AG09319 (cell line): ENCODE measurements at regions not wholly inside any gene's neighbourhood (a gene's known extent, or its start where the extent isn't known, plus 50 kb on each side); places are given as distances from the start of the nearest gene placed in this dataset.
"Not testable (repeated sequence)": the region's sequence is repeated elsewhere in the genome, so short reads cannot be mapped to it uniquely, and the experiment has no call there.

Experiments
- DNase-seq: peaks from one replicate; pipeline ENCODE4 v3.0.0-alpha.2; 2010; ENCODE audit warnings: low read depth; ENCODE audit errors: extremely low read depth
- CTCF ChIP-seq: IDR thresholded peaks from 2 replicates; pipeline ENCODE4 v1.5.1; 2011; ENCODE audit warnings: low read depth, mild to moderate bottlenecking, inconsistent platforms, low read length, moderate library complexity

GRCh38 chr12:116441292-116441691 is 117.9 kb upstream of the MAP1LC3B2 start:
- no peak for TF ChIP-seq CTCF
- DNase-seq, result no peak

GRCh38 chr12:116442304-116442703 is 116.9 kb upstream of the MAP1LC3B2 start:
- DNase-seq, result no peak
- no peak for TF ChIP-seq CTCF

GRCh38 chr12:116442946-116443345 is 116.2 kb upstream of the MAP1LC3B2 start:
- no peak for DNase-seq

GRCh38 chr12:116443821-116444589 is 115.2 kb upstream of the MAP1LC3B2 start:
- no peak for DNase-seq
- no peak for TF ChIP-seq CTCF

More at GRCh38 chr12:116442946-116443345, 116.2 kb upstream of the MAP1LC3B2 start:
- no peak for TF ChIP-seq CTCF

GRCh38 chr12:116444590-116444943 is 114.6 kb upstream of the MAP1LC3B2 start:
- DNase-seq, result no peak
- no peak for TF ChIP-seq CTCF

GRCh38 chr12:116448165-116448739 is 110.9 kb upstream of the MAP1LC3B2 start:
- DNase-seq, result no peak
- TF ChIP-seq CTCF, result no peak

- DNase-seq, result no peak
- no peak for TF ChIP-seq CTCF
Observed at GRCh38 chr12:116450406-116450910, 108.7 kb upstream of the MAP1LC3B2 start.

- DNase-seq, result not testable (repeated sequence)
Observed at GRCh38 chr12:116452975-116453374, 106.2 kb upstream of the MAP1LC3B2 start.
